ENCODE measurements at regions not wholly inside any gene's neighbourhood (a gene's known extent, or its start where the extent isn't known, plus 50 kb on each side); places are given as distances from the start of the nearest gene placed in this dataset.

GRCh38 chr17:63232565-63233310 is 213.4 kb downstream of the CYB561 start:
- no peak for TF ChIP-seq CTCF (conservative IDR thresholded peaks at IDR 0.05)
- H3K27ac ChIP-seq, result no peak overlapping the region

GRCh38 chr17:63240106-63240505 is 206.0 kb downstream of the CYB561 start:
- no peak overlapping the region for H3K27ac ChIP-seq
- TF ChIP-seq CTCF (conservative IDR thresholded peaks at IDR 0.05), result no peak

GRCh38 chr17:63246344-63246743 is 199.8 kb downstream of the CYB561 start:
- no peak overlapping the region for H3K27ac ChIP-seq
- TF ChIP-seq CTCF (conservative IDR thresholded peaks at IDR 0.05), result no peak

- H3K27ac ChIP-seq, result no peak overlapping the region
- TF ChIP-seq CTCF (conservative IDR thresholded peaks at IDR 0.05), result no peak
Observed at GRCh38 chr17:63247706-63248105, 198.4 kb downstream of the CYB561 start.

- no peak for TF ChIP-seq CTCF (conservative IDR thresholded peaks at IDR 0.05)
- H3K27ac ChIP-seq, result peak overlapping the region; percentile 49
Observed at GRCh38 chr17:63249256-63250004, 196.7 kb downstream of the CYB561 start.

GRCh38 chr17:63250830-63251229 is 195.3 kb downstream of the CYB561 start:
- no peak overlapping the region for H3K27ac ChIP-seq
- TF ChIP-seq CTCF (conservative IDR thresholded peaks at IDR 0.05), result no peak

- no peak for TF ChIP-seq CTCF (conservative IDR thresholded peaks at IDR 0.05)
- H3K27ac ChIP-seq, result no peak overlapping the region
Observed at GRCh38 chr17:63258785-63259184, 187.3 kb downstream of the CYB561 start.
